ENCODE measurements at regions not wholly inside any gene's neighbourhood (a gene's known extent, or its start where the extent isn't known, plus 50 kb on each side); places are given as distances from the start of the nearest gene placed in this dataset.
"Not testable (repeated sequence)": the region's sequence is repeated elsewhere in the genome, so short reads cannot be mapped to it uniquely, and the experiment has no call there.

DNA sequence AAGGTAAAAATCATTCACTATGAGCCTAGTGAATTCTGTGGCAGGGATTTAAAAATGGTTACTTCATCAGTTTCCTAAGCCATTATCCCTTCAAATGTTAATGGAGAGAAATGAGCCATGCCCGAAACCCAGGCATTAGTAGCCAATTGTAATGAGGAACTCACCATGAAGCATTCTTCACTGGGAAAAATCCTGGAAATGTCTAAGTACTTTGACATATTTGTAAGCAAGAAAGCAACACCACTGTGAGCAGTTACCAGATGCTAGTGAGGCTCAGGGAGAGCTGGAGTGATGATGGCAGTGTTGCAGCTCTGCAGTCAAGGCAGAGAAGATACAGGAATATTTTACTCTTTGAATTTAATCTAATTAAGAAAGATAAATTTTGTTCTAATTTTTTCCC is 220.0 kb upstream of the MBL2 start:
- DNase-seq = no peak

- no peak for DNase-seq
Observed at GRCh38 chr10:52988923-52989322, 216.3 kb upstream of the MBL2 start.

DNA sequence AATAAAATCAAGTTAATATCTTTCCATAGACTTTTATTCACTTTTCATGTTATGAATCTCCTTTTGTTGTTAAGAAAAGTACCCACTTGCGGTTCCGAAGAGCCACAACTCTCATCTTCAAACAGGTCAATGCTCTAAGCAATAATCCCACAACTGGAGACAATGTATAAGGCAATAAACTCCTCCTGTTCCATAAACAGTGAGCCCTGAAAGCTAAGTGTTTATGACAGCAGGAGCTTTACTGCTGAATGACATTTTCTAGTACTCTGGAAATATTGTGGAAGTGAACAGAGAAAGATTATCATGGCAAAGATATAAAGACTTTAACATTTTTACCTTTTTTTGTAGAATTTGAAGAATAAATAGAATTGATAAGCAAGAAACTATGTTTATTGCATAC is 213.5 kb upstream of the MBL2 start:
- no peak for DNase-seq

- DNase-seq = no peak
Observed at GRCh38 chr10:52984169-52984568, 211.6 kb upstream of the MBL2 start.

- DNase-seq = no peak
Observed at GRCh38 chr10:52979295-52979990, 206.9 kb upstream of the MBL2 start.

GRCh38 chr10:52977581-52977980 is 205.0 kb upstream of the MBL2 start:
- DNase-seq = no peak

GRCh38 chr10:52967806-52968795 is 195.5 kb upstream of the MBL2 start:
- no peak for DNase-seq

GRCh38 chr10:52966904-52967303 is 194.3 kb upstream of the MBL2 start:
- DNase-seq = no peak

DNA sequence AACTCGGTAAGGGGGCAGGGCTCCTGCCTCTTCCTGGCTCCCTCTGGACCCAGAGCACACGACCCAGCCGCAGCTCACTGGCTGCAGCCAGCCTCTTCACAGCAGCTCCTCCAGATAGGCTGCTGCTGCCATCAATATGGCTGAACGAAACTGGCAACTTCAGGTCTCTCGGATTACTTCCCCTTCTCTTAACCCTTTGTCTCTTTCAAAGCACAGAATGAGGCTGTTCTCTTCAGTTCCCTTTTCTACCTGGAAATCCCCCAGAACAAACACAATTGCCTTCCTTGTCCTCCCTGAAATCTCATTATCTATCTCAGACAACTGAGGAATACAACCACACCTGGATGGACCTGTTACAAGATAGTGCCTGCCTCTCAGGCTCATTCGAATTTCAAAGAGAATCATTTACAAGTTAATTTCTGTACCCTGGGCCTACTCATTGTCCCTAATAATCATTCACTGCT is 193.4 kb upstream of the MBL2 start:
- no peak for DNase-seq

DNA sequence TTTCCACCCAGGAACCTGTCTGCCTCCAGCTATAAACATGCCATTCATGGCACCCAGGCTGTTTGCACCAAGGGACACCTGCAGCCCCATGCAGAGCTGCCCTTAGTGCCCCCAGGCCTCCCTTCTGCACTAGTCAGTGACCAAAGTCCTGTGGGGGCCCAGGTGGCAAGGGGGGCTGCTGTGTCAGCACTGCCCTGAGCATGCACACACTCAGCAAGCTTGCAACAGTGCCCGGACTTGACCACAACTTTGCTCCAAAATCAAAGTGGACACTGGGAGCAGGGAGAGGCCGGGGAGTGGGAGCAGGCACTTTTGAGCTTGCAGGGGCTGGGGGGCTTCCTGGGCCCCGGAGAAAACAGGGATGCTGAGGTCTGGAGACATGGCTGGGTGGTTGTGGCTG is 192.9 kb upstream of the MBL2 start:
- DNase-seq = no peak

DNA sequence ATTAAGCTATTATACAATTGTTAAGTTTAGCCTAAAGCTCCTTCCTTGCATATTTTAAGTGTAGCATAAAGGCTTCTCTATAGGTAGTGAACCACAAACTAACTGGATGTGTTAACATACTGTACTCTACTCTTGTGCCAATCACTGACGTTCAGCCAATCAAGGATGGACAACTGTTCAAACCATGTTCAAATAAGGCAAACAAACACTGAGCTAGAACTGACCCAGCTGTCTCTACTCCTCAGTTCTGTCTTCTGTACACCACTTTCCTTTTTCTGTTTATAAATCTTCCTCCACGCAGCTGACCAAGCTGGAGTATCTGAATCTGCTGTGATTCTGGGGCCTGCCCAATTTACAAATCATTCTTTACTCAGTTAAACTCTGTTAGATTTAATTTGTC is 188.7 kb upstream of the MBL2 start:
- no peak for DNase-seq

GRCh38 chr10:52959810-52960209 is 187.2 kb upstream of the MBL2 start:
- DNase-seq = no peak

GRCh38 chr10:52956861-52957260 is 184.3 kb upstream of the MBL2 start:
- DNase-seq = no peak

DNA sequence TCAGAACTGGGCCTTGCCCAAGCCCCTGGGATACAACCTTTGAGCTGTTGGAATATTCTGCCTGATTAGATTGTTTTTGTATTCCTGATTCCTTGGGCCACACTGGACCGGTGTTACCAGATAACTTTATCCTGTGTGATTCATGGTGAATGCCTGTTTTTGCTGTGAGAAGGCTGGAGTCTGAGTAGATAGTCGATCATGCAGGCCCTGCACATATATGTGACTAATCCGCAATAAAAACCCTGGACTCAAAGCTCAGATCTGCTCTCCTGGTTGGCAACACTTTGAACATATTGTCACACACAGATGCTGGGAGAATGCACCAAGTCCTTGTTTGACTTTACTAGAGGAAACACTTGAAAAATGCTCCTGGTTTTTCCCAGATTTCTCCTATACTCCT is 183.9 kb upstream of the MBL2 start:
- no peak for DNase-seq

DNA sequence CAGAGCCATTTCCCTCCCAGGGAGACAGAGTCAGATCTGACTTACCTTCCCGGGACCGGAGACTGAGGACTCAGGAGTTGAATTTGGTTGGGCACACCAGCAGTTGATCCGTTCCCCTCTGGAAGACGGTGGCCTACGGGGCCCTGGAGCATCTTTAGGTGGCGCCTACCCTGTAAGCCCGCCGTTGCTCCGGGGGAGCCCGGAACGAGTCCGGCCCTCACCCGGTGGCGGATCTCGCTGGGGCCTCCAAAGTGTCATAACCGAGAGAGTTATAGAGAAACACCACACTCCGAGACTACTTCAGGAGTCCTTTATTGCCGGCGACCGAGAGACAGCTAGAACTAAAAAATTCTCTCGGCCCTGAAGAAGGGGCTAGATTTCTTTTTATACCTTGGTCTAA is 182.8 kb upstream of the MBL2 start:
- no peak for DNase-seq

GRCh38 chr10:52954407-52954806 is 181.8 kb upstream of the MBL2 start:
- DNase-seq = no peak

DNA sequence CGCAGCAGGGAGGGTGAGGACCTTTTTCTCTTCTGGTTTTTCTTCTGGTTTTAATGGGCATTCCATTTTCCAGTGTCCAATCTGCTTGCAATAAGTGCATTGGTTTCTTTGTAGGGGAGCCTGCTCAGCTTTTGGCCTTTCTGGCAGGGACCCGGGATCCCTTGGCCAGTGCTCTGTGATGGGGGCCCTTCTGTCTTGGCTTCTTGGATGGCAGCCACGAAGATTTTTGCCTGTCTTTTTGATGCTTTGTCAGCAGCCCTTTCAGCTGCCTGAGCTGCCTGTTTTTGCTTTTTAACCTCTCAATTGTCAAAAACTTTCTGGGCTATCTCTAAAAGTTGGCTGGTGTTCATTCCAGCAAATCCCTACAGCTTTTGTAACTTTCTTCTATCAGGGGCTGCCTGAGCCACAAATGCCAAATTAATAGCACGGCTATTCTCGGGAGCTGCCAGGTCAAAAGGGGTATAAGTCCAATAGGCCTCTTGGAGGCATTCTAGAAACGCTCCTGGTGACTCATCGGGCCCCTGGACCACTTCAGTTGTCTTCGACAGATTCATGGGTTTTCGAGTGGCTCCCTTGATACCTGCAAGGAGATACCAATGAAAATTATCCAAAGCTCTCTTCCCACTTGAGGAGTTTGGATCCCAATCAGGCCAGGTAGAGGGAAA is 179.9 kb upstream of the MBL2 start:
- DNase-seq = no peak

DNA sequence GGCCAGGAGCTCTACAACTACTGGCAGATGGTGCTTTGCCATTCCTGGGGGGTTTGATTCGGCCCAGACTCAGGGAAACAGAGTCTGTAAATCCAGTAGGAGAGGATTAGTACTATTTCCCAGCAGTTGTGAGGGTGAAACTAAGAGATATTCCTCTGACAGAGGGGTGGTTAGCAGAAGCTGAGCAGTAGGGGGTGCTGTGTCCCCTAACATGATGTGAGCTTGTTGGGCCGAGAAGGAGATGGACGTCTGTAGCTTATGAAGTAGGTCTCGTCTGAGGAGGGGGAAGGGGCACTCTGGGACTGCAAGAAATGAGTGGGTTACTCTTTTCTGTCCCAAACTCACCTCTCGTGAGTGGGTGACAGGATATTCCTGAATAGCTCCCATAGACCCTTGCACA is 179.2 kb upstream of the MBL2 start:
- no peak for DNase-seq

DNA sequence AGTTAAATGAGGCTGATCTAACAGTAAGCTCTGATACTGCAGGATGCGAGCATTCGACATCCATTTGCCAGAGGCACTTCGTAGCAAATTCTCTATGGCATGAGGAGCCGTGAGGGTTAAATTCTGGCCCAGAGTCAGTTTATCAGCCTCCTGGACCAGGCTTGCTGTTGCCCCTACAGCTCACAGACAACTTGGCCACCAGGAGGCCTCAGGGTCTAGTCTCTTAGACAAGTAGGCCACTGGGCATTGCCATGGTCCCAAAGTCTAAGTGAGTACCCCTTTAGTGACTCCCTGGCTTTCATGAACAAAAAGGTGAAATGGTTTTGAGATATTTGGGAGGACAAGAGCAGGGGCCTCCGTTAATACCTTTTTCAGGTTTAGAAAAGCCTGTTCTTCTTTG is 178.0 kb upstream of the MBL2 start:
- DNase-seq = no peak

- no peak for DNase-seq
Observed at GRCh38 chr10:52949899-52950298, 177.3 kb upstream of the MBL2 start.

- no peak for DNase-seq
Observed at GRCh38 chr10:52946486-52946885, 173.9 kb upstream of the MBL2 start.

GRCh38 chr10:52945521-52945920 is 172.9 kb upstream of the MBL2 start:
- DNase-seq = not testable (repeated sequence)

DNA sequence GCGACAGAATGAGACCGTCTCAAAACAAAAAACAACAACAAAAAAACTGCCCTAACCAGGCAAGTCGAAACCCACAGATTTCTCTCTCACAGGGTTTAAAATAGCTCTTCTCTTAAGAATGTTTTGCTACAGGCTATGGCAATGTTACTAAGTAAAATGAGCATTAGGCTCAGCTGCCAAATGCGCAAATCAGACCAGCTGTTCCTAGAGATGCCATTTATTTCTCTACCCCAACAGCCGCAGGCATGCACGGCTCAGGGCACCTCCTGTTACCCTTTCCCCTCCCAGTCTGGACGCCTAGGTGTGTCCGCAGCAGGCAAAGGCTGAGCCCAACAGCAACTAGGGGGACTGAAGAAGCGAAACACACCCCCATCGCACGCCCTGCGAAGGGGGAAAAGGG is 168.3 kb upstream of the MBL2 start:
- DNase-seq = peak; percentile 0

DNA sequence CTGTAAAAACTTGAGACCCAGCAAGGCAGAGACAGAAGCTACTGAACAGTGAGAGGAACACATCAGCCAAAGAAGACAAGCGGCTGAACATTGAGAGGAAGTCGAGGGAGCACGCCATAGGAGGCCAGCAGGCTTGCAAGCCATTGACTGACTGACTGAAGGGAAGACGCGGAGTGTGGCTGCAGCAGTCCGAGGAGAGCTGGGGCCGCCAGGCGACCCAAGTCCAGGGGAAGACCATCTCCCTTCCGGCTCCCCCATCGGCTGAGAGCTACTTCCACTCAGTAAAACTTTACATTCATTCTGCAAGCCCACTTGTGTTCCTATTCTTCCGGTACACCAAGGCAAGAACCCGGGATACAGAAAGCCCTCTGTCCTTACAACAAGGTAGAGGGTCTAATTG is 167.3 kb upstream of the MBL2 start:
- DNase-seq = no peak
